Astrocyte (in vitro differentiated cells and primary cell): ENCODE measurements at regions not wholly inside any gene's neighbourhood (a gene's known extent, or its start where the extent isn't known, plus 50 kb on each side); places are given as distances from the start of the nearest gene placed in this dataset.

Experiments used
- DNase-seq: peaks from one replicate; pipeline ENCODE4 v3.0.0-alpha.2; 2010; ENCODE audit warnings: low read depth
- FAIRE-seq: peaks from 2 replicates; lab custom pipeline; 2011; peaks lifted over from hg19 to GRCh38; lab: Jason Lieb, UNC
- H2AFZ ChIP-seq: 2 replicates; pipeline ENCODE4 v1.6.0; 2012; ENCODE audit warnings: low read depth, low read length, inconsistent platforms
- H3K27ac ChIP-seq: 2 replicates; pipeline ENCODE4 v1.5.1; 2011; ENCODE audit warnings: low read depth, low read length, inconsistent platforms
- H3K27me3 ChIP-seq: 2 replicates; pipeline ENCODE4 v1.6.0; 2011; ENCODE audit warnings: low read length, inconsistent platforms; ENCODE audit not compliant: insufficient read depth
- H3K36me3 ChIP-seq: 2 replicates; pipeline ENCODE4 v1.5.1; 2011; ENCODE audit warnings: low read length, inconsistent platforms; ENCODE audit not compliant: insufficient read depth
- H3K4me1 ChIP-seq: 2 replicates; pipeline ENCODE4 v1.5.1; 2011; ENCODE audit warnings: low read length, inconsistent platforms; ENCODE audit not compliant: insufficient read depth
- H3K4me2 ChIP-seq: 2 replicates; pipeline ENCODE4 v1.6.0; 2012; ENCODE audit warnings: low read length, inconsistent platforms
- H3K4me3 ChIP-seq: 2 replicates; pipeline ENCODE4 v1.5.1; 2011; ENCODE audit warnings: low read depth, mild to moderate bottlenecking, low read length, inconsistent platforms; ENCODE audit not compliant: insufficient read depth
- H3K79me2 ChIP-seq: 2 replicates; pipeline ENCODE4 v1.6.0; 2012; ENCODE audit warnings: mild to moderate bottlenecking, low read length, inconsistent platforms; ENCODE audit not compliant: insufficient read depth
- H3K9ac ChIP-seq: 2 replicates; pipeline ENCODE4 v1.6.0; 2012; ENCODE audit warnings: mild to moderate bottlenecking, low read length, inconsistent platforms
- H3K9me3 ChIP-seq: 2 replicates; pipeline ENCODE4 v1.5.1; 2012; ENCODE audit warnings: low read depth, mild to moderate bottlenecking, low read length, inconsistent platforms; ENCODE audit not compliant: insufficient read depth
- H4K20me1 ChIP-seq: 2 replicates; pipeline ENCODE4 v1.6.0; 2012; ENCODE audit warnings: low read length, inconsistent platforms; ENCODE audit not compliant: insufficient read depth
- H3K27ac Mint-ChIP-seq: one replicate; pipeline ENCODE4 v1.8.0; 2021; ENCODE audit warnings: mild to moderate bottlenecking, mixed read lengths; ENCODE audit not compliant: unreplicated experiment
- H3K27me3 Mint-ChIP-seq: one replicate; pipeline ENCODE4 v1.8.0; 2021; ENCODE audit warnings: low read depth, mixed read lengths; ENCODE audit not compliant: unreplicated experiment
- H3K36me3 Mint-ChIP-seq: one replicate; pipeline ENCODE4 v1.8.0; 2021; ENCODE audit warnings: low read depth, mixed read lengths; ENCODE audit not compliant: unreplicated experiment
- H3K4me1 Mint-ChIP-seq: one replicate; pipeline ENCODE4 v1.8.0; 2021; ENCODE audit warnings: low read depth, mixed read lengths; ENCODE audit not compliant: unreplicated experiment
- H3K4me3 Mint-ChIP-seq: one replicate; pipeline ENCODE4 v1.8.0; 2021; ENCODE audit warnings: mild to moderate bottlenecking, moderate library complexity, mixed read lengths; ENCODE audit not compliant: unreplicated experiment
- H3K9me3 Mint-ChIP-seq: one replicate; pipeline ENCODE4 v1.8.0; 2021; ENCODE audit warnings: mild to moderate bottlenecking, mixed read lengths; ENCODE audit not compliant: unreplicated experiment
- EZH2 ChIP-seq: IDR thresholded peaks from 2 replicates; pipeline ENCODE4 v1.6.1; 2012; ENCODE audit warnings: mild to moderate bottlenecking, low read length, inconsistent platforms; ENCODE audit not compliant: insufficient read depth
- TF ChIP-seq, protein P1 (sequence below): IDR thresholded peaks from 2 replicates; pipeline ENCODE4 v1.5.1; 2011; ENCODE audit warnings: low read depth, mild to moderate bottlenecking, inconsistent platforms, low read length, moderate library complexity; ENCODE audit not compliant: insufficient read depth

GRCh38 chr2:61774351-61774750, 79.5 kb downstream of the FAM161A start:
- H3K4me1 Mint-ChIP-seq: no peaks in the 10 kb centered on the region
- Histone ChIP-seq H4K20me1 (no peaks in the 10 kb centered on the region), H3K4me2 (no peak overlapping the region), H3K36me3 (no peaks in the 10 kb centered on the region), H3K9ac (no peak overlapping the region), H3K79me2 (no peaks in the 10 kb centered on the region), H3K27me3 (no peaks in the 10 kb centered on the region), H2AFZ (no peak overlapping the region), H3K4me1 (no peaks in the 10 kb centered on the region), H3K27ac (no peak overlapping the region), H3K4me3 (no peak overlapping the region), H3K9me3 (no peaks in the 10 kb centered on the region)
- H3K4me3 Mint-ChIP-seq: no peak overlapping the region
- H3K27ac Mint-ChIP-seq: no peak overlapping the region
- FAIRE-seq: no peak
- no peaks in the 10 kb centered on the region for H3K36me3 Mint-ChIP-seq
- TF ChIP-seq EZH2: no peak
- TF ChIP-seq, protein P1, sequence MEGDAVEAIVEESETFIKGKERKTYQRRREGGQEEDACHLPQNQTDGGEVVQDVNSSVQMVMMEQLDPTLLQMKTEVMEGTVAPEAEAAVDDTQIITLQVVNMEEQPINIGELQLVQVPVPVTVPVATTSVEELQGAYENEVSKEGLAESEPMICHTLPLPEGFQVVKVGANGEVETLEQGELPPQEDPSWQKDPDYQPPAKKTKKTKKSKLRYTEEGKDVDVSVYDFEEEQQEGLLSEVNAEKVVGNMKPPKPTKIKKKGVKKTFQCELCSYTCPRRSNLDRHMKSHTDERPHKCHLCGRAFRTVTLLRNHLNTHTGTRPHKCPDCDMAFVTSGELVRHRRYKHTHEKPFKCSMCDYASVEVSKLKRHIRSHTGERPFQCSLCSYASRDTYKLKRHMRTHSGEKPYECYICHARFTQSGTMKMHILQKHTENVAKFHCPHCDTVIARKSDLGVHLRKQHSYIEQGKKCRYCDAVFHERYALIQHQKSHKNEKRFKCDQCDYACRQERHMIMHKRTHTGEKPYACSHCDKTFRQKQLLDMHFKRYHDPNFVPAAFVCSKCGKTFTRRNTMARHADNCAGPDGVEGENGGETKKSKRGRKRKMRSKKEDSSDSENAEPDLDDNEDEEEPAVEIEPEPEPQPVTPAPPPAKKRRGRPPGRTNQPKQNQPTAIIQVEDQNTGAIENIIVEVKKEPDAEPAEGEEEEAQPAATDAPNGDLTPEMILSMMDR: no peak
- peaks cover 3% of the 10 kb centered on the region for H3K9me3 Mint-ChIP-seq
- DNase-seq: no peak
- peaks cover 12% of the 10 kb centered on the region for H3K27me3 Mint-ChIP-seq

DNA sequence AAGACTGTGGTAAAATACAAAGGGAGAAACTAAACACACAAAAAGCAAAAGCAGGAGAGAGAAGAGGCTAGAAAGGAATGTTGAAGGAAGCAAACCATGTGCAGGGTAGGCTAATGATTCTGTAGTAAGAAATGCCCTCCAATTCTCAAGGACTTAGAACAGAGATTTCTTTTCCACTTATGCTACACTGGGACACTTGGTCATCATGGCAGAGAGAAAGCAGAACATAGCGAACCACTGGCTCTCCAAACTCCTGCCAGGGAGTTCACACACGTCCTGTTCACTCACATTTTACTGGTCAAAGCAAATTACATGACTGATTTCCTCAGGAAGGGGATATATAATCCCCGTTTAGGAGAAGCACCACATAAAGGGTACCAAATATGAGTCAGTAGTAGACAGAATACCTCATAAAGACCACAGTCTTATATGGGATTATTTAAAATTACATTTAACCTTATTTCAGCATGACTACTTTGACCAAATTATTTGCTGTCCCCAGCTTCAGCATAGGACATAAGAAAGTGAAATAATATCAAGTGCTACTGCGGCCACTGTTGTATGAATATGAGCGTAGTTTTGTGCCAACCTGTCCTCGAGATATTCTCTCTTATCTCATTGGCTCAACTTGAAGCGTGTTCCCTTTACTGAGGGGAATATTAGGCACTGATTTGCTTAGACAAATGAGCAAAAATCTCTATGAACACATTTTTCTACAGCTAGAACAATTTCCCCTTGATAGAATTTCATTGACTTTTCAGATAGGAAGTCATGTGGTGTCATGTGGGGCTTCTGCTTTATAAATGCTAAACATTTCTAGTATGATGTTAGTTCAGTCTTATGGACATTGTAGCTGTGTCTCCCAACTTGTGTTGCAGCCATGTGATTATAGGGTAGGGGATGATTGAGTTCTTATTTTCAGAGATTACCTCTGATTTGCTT, 81.7 kb downstream of the FAM161A start:
- no peaks in the 10 kb centered on the region for H3K27me3 ChIP-seq
- no peaks in the 10 kb centered on the region for H3K9me3 Mint-ChIP-seq
- no peak overlapping the region for H3K4me3 ChIP-seq
- H3K36me3 Mint-ChIP-seq: no peaks in the 10 kb centered on the region
- no peak for TF ChIP-seq EZH2
- TF ChIP-seq, protein P1: no peak
- no peak overlapping the region for H2AFZ ChIP-seq
- H3K4me1 Mint-ChIP-seq: no peaks in the 10 kb centered on the region
- no peak overlapping the region for H3K9ac ChIP-seq
- no peak for FAIRE-seq
- no peak for DNase-seq
- no peaks in the 10 kb centered on the region for H3K79me2 ChIP-seq
- no peaks in the 10 kb centered on the region for H3K9me3 ChIP-seq
- H3K4me1 ChIP-seq: no peaks in the 10 kb centered on the region
- H3K4me3 Mint-ChIP-seq: no peak overlapping the region
- no peak overlapping the region for H3K27ac ChIP-seq
- no peak overlapping the region for H3K4me2 ChIP-seq
- H3K27ac Mint-ChIP-seq: no peak overlapping the region
- no peaks in the 10 kb centered on the region for H4K20me1 ChIP-seq
- no peaks in the 10 kb centered on the region for H3K36me3 ChIP-seq
- peaks cover 12% of the 10 kb centered on the region for H3K27me3 Mint-ChIP-seq

DNA sequence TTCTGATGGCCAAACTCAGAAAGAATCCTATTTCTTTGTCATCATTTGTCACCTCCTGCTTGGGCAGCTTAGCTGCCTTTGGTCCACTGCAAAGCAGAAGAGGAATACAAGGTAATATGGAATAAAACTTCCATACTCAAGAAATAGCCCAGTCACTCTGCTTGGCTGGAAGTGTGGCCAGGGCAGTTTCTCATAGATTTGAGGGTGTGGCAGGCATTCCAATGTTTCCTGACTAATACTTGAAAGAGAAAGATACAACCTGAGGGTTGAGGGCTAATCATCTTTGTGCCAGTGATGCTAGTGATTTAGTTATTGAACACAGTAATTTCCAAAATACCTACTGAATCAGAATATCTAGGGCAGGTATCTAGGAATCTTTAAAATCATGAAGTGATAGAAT, 83.1 kb downstream of the FAM161A start:
- Histone ChIP-seq H3K27me3 (no peaks in the 10 kb centered on the region), H3K4me3 (no peak overlapping the region), H3K36me3 (no peaks in the 10 kb centered on the region), H3K9me3 (no peaks in the 10 kb centered on the region), H3K79me2 (no peaks in the 10 kb centered on the region), H3K27ac (no peak overlapping the region), H3K4me2 (no peak overlapping the region), H2AFZ (no peak overlapping the region), H4K20me1 (no peaks in the 10 kb centered on the region), H3K4me1 (no peaks in the 10 kb centered on the region), H3K9ac (no peak overlapping the region)
- H3K9me3 Mint-ChIP-seq: no peaks in the 10 kb centered on the region
- H3K4me1 Mint-ChIP-seq: no peaks in the 10 kb centered on the region
- no peaks in the 10 kb centered on the region for H3K36me3 Mint-ChIP-seq
- DNase-seq (peak; percentile 34), FAIRE-seq (no peak)
- TF ChIP-seq EZH2: no peak
- TF ChIP-seq, protein P1: no peak
- peak overlapping the region; percentile 17 for H3K27ac Mint-ChIP-seq
- peaks cover 2% of the 10 kb centered on the region for H3K27me3 Mint-ChIP-seq
- no peak overlapping the region for H3K4me3 Mint-ChIP-seq
